Upper lobe of left lung (tissue), 6 donors: ENCODE measurements at regions not wholly inside any gene's neighbourhood (a gene's known extent, or its start where the extent isn't known, plus 50 kb on each side); places are given as distances from the start of the nearest gene placed in this dataset.

Source experiments
- ATAC-seq, 2 donors: fragments of 200-7000 bp; cut with Tn5 transposase; one replicate each; pipeline ENCODE4 v1.9.1; 2022; ENCODE audit warnings: mild to moderate bottlenecking in 2 of 2, moderate library complexity in 2 of 2; ENCODE audit not compliant: low FRiP score in 2 of 2
- DNase-seq, 2 donors: peaks; one replicate each; pipeline ENCODE4 v3.0.0-alpha.2; 2019 to 2020
- H3K27ac ChIP-seq, 4 donors: fragments of 200-600 bp; sonication (generic); one replicate each; pipeline ENCODE4 v1.5.1; 2016 to 2019
- H3K27me3 ChIP-seq, 4 donors: fragments of 200-600 bp; sonication (generic); one replicate each; pipeline ENCODE4 v1.5.1; 2017 to 2019
- H3K36me3 ChIP-seq, 4 donors: fragments of 200-600 bp; sonication (generic); one replicate each; pipeline ENCODE4 v1.5.1; 2016 to 2019
- H3K4me1 ChIP-seq, 4 donors: fragments of 200-600 bp; sonication (generic); one replicate each; pipeline ENCODE4 v1.5.1; 2018 to 2019
- H3K4me3 ChIP-seq, 4 donors: fragments of 200-600 bp; sonication (generic); one replicate each; pipeline ENCODE4 v1.5.1; 2017 to 2019; ENCODE audit warnings: mild to moderate bottlenecking in 2 of 4, moderate library complexity in 1 of 4
- H3K9me3 ChIP-seq, 4 donors: fragments of 200-600 bp; sonication (generic); one replicate each; pipeline ENCODE4 v1.5.1; 2018 to 2019
- CTCF ChIP-seq, 6 experiments: fragments of 450-650 bp in 4 of 6; fragments of 200-600 bp in 2 of 6; sonication (generic) in 2 of 6; IDR thresholded peaks; one replicate each; pipeline ENCODE4 v1.5.1; 2016 to 2019; ENCODE audit warnings: antibody characterized with exemption in 6 of 6
- EP300 ChIP-seq, 4 donors: sonication (generic); formaldehyde crosslinking; IDR thresholded peaks; one replicate each; pipeline ENCODE4 v1.5.1; 2017; ENCODE audit warnings: antibody characterized with exemption in 4 of 4, control low read depth in 2 of 4
- POLR2A ChIP-seq, 4 donors: fragments of 450-650 bp; IDR thresholded peaks; one replicate each; pipeline ENCODE4 v1.5.1; 2016 to 2017; ENCODE audit warnings: antibody characterized with exemption in 4 of 4, mild to moderate bottlenecking in 2 of 4
- POLR2AphosphoS5 ChIP-seq, 2 donors: sonication (generic); formaldehyde crosslinking; IDR thresholded peaks; one replicate each; pipeline ENCODE4 v1.5.1; 2017; ENCODE audit warnings: antibody characterized with exemption in 2 of 2
- WGBS, 2 donors: methylation state at CpG; one replicate each; pipeline ENCODE4 v1.1.5; 2017 to 2018; 5-methylcytosine and 5-hydroxymethylcytosine counted together
- donor health status: DM: no; HTN: no; CAD: no; lungs with moderate emphysema.
- donor health status: DM: no; HTN: yes; CAD: no; lungs with severe emphysema.

- 61 to 71% methylated on average over 4 of the region's 4 CpGs for whole genome bisulfite sequencing, 2 donors
These were observed 817.5 kb upstream of the ALCAM start for GRCh38 chr3:104549099-104549714.

DNA sequence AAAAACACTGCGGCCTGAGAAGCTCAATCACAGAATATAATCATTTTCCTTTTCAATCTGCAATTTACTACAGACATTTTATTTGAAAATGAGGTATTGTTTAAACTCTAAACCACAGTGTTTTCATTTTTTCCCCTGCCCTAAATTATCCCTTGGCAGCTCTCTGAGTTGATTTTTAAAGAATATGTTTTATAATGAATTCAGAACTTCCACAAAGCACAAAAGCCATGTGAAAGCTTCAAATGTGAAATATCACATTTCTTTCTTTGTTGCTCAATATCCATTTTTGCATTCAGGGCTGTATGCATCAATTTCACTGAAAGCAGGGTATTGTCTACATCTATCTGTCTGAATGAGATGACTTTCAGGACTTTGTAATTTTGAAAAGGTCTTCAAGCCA, 813.6 kb upstream of the ALCAM start:
- Histone ChIP-seq H3K27me3 (no peaks in the 10 kb centered on the region), H3K4me1 (no peaks in the 10 kb centered on the region), H3K27ac (no peak overlapping the region), H3K4me3 (no peak overlapping the region), H3K9me3 (no peaks in the 10 kb centered on the region), H3K36me3 (no peaks in the 10 kb centered on the region)
- no peak for DNase-seq
- no peak for ATAC-seq
- TF ChIP-seq POLR2AphosphoS5 (IDR thresholded peaks at IDR 0.05) (no peak), POLR2A (IDR thresholded peaks at IDR 0.05) (no peak), CTCF (IDR thresholded peaks at IDR 0.05) (no peak), EP300 (IDR thresholded peaks at IDR 0.05) (no peak)
- WGBS, 2 donors = 82 to 86% methylated on average over 1 of the region's 1 CpG

More at GRCh38 chr3:104549099-104549714, 817.5 kb upstream of the ALCAM start:
- Histone ChIP-seq H3K27me3 (no peaks in the 10 kb centered on the region), H3K4me1 (no peaks in the 10 kb centered on the region), H3K27ac (no peak overlapping the region), H3K9me3 (no peaks in the 10 kb centered on the region), H3K36me3 (no peaks in the 10 kb centered on the region), H3K4me3 (no peak overlapping the region)
- DNase-seq (no peak), ATAC-seq (no peak)
- TF ChIP-seq EP300 (IDR thresholded peaks at IDR 0.05) (no peak), POLR2AphosphoS5 (IDR thresholded peaks at IDR 0.05) (no peak), POLR2A (IDR thresholded peaks at IDR 0.05) (no peak), CTCF (IDR thresholded peaks at IDR 0.05) (no peak)

GRCh38 chr3:104554425-104554824, 812.3 kb upstream of the ALCAM start:
- Histone ChIP-seq H3K4me1 (no peaks in the 10 kb centered on the region), H3K4me3 (no peak overlapping the region)

GRCh38 chr3:104555728-104556127, 811.0 kb upstream of the ALCAM start:
- ATAC-seq (no peak), DNase-seq (no peak)
- Histone ChIP-seq H3K4me1 (no peaks in the 10 kb centered on the region), H3K4me3 (no peak overlapping the region), H3K27me3 (no peaks in the 10 kb centered on the region), H3K9me3 (no peaks in the 10 kb centered on the region), H3K27ac (no peak overlapping the region), H3K36me3 (no peaks in the 10 kb centered on the region)
- WGBS, 2 donors = 50 to 61% methylated on average over 1 of the region's 1 CpG
- TF ChIP-seq POLR2AphosphoS5 (IDR thresholded peaks at IDR 0.05) = no peak

More at GRCh38 chr3:104554425-104554824, 812.3 kb upstream of the ALCAM start:
- Histone ChIP-seq H3K27me3 (no peaks in the 10 kb centered on the region), H3K9me3 (no peaks in the 10 kb centered on the region), H3K27ac (no peak overlapping the region), H3K36me3 (no peaks in the 10 kb centered on the region)
- WGBS, 2 donors = 86 to 93% methylated on average over 4 of the region's 4 CpGs
- TF ChIP-seq POLR2A (IDR thresholded peaks at IDR 0.05) (no peak), EP300 (IDR thresholded peaks at IDR 0.05) (no peak)
- DNase-seq = no peak
- no peak for ATAC-seq

DNA sequence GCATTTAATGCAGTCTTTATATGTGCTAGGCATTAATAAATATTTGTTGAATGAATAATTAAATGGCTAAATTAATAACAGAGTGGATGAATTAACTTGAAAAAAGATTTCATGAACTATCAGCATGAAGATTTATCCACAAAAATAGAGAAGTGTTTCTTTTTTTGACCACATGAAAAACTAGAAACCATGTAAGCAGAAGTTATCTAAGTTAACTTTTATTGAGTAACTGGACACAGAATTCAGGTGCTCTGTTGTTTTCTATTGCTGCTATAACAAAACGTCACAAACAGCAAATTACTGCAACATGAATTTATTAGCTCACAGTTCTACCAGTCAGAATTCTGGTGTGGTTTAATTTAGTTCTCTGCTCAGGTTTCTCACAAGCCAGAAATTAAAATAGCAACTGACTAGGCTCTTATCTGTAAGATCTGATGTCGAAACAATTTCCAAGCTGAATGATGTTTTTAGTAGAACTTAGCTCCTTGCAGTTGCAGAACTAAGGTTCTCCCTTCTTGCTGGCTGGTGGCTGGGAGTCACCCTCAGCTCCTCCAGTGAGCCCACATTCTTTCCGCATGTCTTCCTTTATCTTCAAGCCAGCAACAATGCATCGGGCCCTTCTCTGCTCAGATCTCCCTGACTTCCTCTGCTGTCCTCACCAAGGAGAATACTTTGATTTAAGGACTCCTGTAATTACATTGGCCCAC, 810.2 kb upstream of the ALCAM start:
- ATAC-seq (no peak), DNase-seq (no peak)
- no peaks in the 10 kb centered on the region for H3K9me3 ChIP-seq
- H3K27me3 ChIP-seq = no peaks in the 10 kb centered on the region
- no peak for TF ChIP-seq EP300 (IDR thresholded peaks at IDR 0.05)
- TF ChIP-seq CTCF (IDR thresholded peaks at IDR 0.05) = no peak
- no peak for TF ChIP-seq POLR2A (IDR thresholded peaks at IDR 0.05)
- TF ChIP-seq POLR2AphosphoS5 (IDR thresholded peaks at IDR 0.05) = no peak
- no peaks in the 10 kb centered on the region for H3K36me3 ChIP-seq
- no peak overlapping the region for H3K4me3 ChIP-seq
- WGBS, 2 donors = 51 to 52% methylated on average over 4 of the region's 4 CpGs
- no peak overlapping the region for H3K27ac ChIP-seq
- H3K4me1 ChIP-seq = no peaks in the 10 kb centered on the region

DNA sequence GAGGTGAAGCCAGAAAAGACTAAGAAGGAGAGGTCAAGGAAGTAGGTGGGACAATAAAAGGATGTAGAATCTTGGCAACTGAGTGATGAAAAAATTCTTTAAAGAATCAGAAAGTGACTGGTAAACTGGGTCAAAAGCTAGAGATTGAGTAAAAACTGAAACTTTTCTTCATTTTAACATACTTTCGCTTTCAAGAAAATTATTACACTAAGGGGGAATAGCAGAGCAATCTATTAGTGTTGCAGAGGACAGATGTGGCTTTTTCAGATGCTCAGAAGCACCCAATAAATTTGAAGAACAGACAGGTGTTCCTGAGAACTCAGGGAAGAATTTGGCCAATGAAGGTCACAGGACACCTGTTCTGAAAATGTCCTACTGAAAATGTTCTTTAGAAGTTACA, 805.4 kb upstream of the ALCAM start:
- Histone ChIP-seq H3K4me3 (no peak overlapping the region), H3K27me3 (no peaks in the 10 kb centered on the region), H3K36me3 (no peaks in the 10 kb centered on the region), H3K27ac (no peak overlapping the region), H3K4me1 (no peaks in the 10 kb centered on the region), H3K9me3 (no peaks in the 10 kb centered on the region)
- DNase-seq (no peak), ATAC-seq (no peak)
- WGBS, 2 donors = 82 to 89% methylated on average over 1 of the region's 1 CpG
- TF ChIP-seq CTCF (IDR thresholded peaks at IDR 0.05) (no peak), EP300 (IDR thresholded peaks at IDR 0.05) (no peak), POLR2A (IDR thresholded peaks at IDR 0.05) (no peak), POLR2AphosphoS5 (IDR thresholded peaks at IDR 0.05) (no peak)
